Tibial artery (tissue), 4 donors: ENCODE measurements at regions not wholly inside any gene's neighbourhood (a gene's known extent, or its start where the extent isn't known, plus 50 kb on each side); places are given as distances from the start of the nearest gene placed in this dataset.

ENCODE experiments used
- DNase-seq, 2 donors: peaks; one replicate each; pipeline ENCODE4 v3.0.0-alpha.2; 2019
- H3K27ac ChIP-seq, 2 donors: fragments of 200-600 bp; sonication (generic) in 1 of 2; 1 replicate in 1 of 2; 2 replicates in 1 of 2; pipeline ENCODE4 v1.5.1; 2018 to 2019; ENCODE audit warnings: mild to moderate bottlenecking in 1 of 2
- H3K27me3 ChIP-seq, 2 donors: fragments of 200-600 bp; sonication (generic) in 1 of 2; one replicate each; pipeline versions ENCODE4 v1.5.1 to v1.6.0; 2016 to 2019
- H3K36me3 ChIP-seq, 3 donors: fragments of 200-600 bp; sonication (generic) in 2 of 3; one replicate each; pipeline ENCODE4 v1.5.1; 2016 to 2019; ENCODE audit warnings: mild to moderate bottlenecking in 2 of 3
- H3K4me1 ChIP-seq, 4 donors: fragments of 200-600 bp; sonication (generic) in 2 of 4; 1 replicate in 3 of 4; 2 replicates in 1 of 4; pipeline ENCODE4 v1.5.1; 2016 to 2019
- H3K4me3 ChIP-seq, 2 donors: fragments of 200-600 bp; sonication (generic) in 1 of 2; 1 replicate in 1 of 2; 2 replicates in 1 of 2; pipeline ENCODE4 v1.5.1; 2018 to 2019; ENCODE audit warnings: mild to moderate bottlenecking in 2 of 2
- H3K9me3 ChIP-seq, 3 donors: fragments of 200-600 bp; sonication (generic) in 1 of 3; one replicate each; pipeline ENCODE4 v1.5.1; 2016 to 2019
- CTCF ChIP-seq, 2 experiments: fragments of 200-600 bp in 1 of 2; fragments of 450-650 bp in 1 of 2; IDR thresholded peaks; one replicate each; pipeline ENCODE4 v1.5.1; 2017 to 2019; ENCODE audit warnings: antibody characterized with exemption in 2 of 2, mild to moderate bottlenecking in 1 of 2, moderate library complexity in 1 of 2
- intact Hi-C: fragments of 100-400 bp; cut with DNase I; formaldehyde crosslinking; loops from one replicate; pipeline ENCODE4 v1.15.0; 2023; ENCODE audit warnings: low total_unique reads

GRCh38 chrX:23503835-23504539, 163.3 kb upstream of the PRDX4 start:
- Histone ChIP-seq H3K27me3 (no peaks in the 10 kb centered on the region), H3K36me3 (no peaks in the 10 kb centered on the region), H3K4me3 (no peak overlapping the region), H3K27ac (peak overlapping the region; percentile 74 to 76), H3K9me3 (peaks cover 0 to 1% (median 0%) of the 10 kb centered on the region in 3 donors), H3K4me1 (peaks cover 0 to 41% (median 6%) of the 10 kb centered on the region in 4 donors)
- no peak for TF ChIP-seq CTCF (IDR thresholded peaks at IDR 0.05)
- peak; percentile 80 to 91 for DNase-seq
- intact Hi-C loops, result no loop called here

GRCh38 chrX:23504540-23504884, 162.8 kb upstream of the PRDX4 start:
- H3K9me3 ChIP-seq, result peaks cover 0 to 6% (median 4%) of the 10 kb centered on the region in 3 donors
- no peaks in the 10 kb centered on the region for H3K36me3 ChIP-seq
- H3K27ac ChIP-seq, result peak overlapping the region; percentile 74 to 76
- H3K27me3 ChIP-seq, result no peaks in the 10 kb centered on the region
- H3K4me1 ChIP-seq, result peaks cover 0 to 41% (median 6%) of the 10 kb centered on the region in 4 donors
- H3K4me3 ChIP-seq, result no peak overlapping the region
- DNase-seq, result no peak
- intact Hi-C loops, result no loop called here
- no peak for TF ChIP-seq CTCF (IDR thresholded peaks at IDR 0.05)

GRCh38 chrX:23504895-23505294, 162.4 kb upstream of the PRDX4 start:
- H3K4me1 ChIP-seq, result peaks cover 0 to 41% (median 6%) of the 10 kb centered on the region in 4 donors
- peaks cover 0 to 6% (median 4%) of the 10 kb centered on the region in 3 donors for H3K9me3 ChIP-seq
- intact Hi-C loops, result no loop called here
- no peak overlapping the region for H3K4me3 ChIP-seq
- no peaks in the 10 kb centered on the region for H3K27me3 ChIP-seq
- peak overlapping the region; percentile 74 to 76 for H3K27ac ChIP-seq
- no peak for DNase-seq
- no peaks in the 10 kb centered on the region for H3K36me3 ChIP-seq
- no peak for TF ChIP-seq CTCF (IDR thresholded peaks at IDR 0.05)

GRCh38 chrX:23505531-23506303, 161.6 kb upstream of the PRDX4 start:
- no peak for DNase-seq
- H3K9me3 ChIP-seq, result peaks cover 0 to 6% (median 4%) of the 10 kb centered on the region in 3 donors
- intact Hi-C loops, result no loop called here
- peak overlapping the region; percentile 74 to 76 for H3K27ac ChIP-seq
- TF ChIP-seq CTCF (IDR thresholded peaks at IDR 0.05), result no peak
- no peak overlapping the region for H3K4me3 ChIP-seq
- H3K27me3 ChIP-seq, result no peaks in the 10 kb centered on the region
- H3K36me3 ChIP-seq, result no peaks in the 10 kb centered on the region
- peaks cover 0 to 41% (median 6%) of the 10 kb centered on the region in 4 donors for H3K4me1 ChIP-seq

GRCh38 chrX:23509256-23509655, 158.0 kb upstream of the PRDX4 start:
- intact Hi-C loops, result no loop called here
- Histone ChIP-seq H3K4me1 (peaks cover 0 to 42% (median 9%) of the 10 kb centered on the region in 4 donors), H3K27ac (no peak overlapping the region), H3K9me3 (peaks cover 0 to 6% (median 4%) of the 10 kb centered on the region in 3 donors), H3K36me3 (no peaks in the 10 kb centered on the region), H3K4me3 (no peak overlapping the region), H3K27me3 (no peaks in the 10 kb centered on the region)
- no peak for TF ChIP-seq CTCF (IDR thresholded peaks at IDR 0.05)
- no peak for DNase-seq
